ENCODE measurements at regions not wholly inside any gene's neighbourhood (a gene's known extent, or its start where the extent isn't known, plus 50 kb on each side); places are given as distances from the start of the nearest gene placed in this dataset.

DNA sequence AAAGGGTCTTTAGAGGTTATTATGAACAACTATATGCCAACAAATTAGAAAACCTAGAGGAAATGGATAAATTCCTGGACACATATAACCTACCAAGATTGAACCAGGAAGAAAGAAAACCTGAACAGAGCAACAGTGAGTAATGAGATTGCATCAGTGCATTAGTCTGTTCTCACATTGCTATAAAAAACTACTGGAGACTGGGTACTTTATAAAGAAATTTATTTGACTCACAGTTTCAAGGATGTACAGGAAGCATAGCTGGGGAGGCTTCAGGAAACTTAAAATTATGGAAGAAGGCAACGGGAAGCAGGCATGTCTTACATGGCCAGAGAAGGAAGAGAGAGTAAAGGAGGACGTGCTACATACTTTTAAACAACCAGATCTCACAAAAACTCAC lies 70.8 kb upstream of the GNAZ start:
- no peak for ATAC-seq
- DNase-seq (ENCODE audit: low read depth, low spot score), result no peak
- intact Hi-C loops (cut with micrococcal nuclease; ENCODE audit: unreplicated experiment) (no loop called here), in situ Hi-C loops (cut with HindIII; ENCODE audit: low pct_unique_long_range_greater_than_20kb, low sequenced_read_pairs) (no loop called here)
- BruUV-seq (replicated peaks), result no TSS peak
- H3K36me3 ChIP-seq (ENCODE audit: control insufficient read depth, insufficient read depth, low read length), result no peaks in the 10 kb centered on the region
- H3K9me3 ChIP-seq (ENCODE audit: control insufficient read depth, insufficient read depth, low read depth, low read length), result peaks cover 3% of the 10 kb centered on the region; the same call in 1 of the 2 replicates
- TF ChIP-seq TCF7L2 (IDR thresholded peaks at IDR 0.05; ENCODE audit: low read depth, low read length) (no peak), SIN3A (IDR thresholded peaks at IDR 0.05; ENCODE audit: borderline replicate concordance, insufficient read depth, low read depth, low read length) (no peak), POLR2AphosphoS5 (IDR thresholded peaks at IDR 0.05; ENCODE audit: low read depth, low read length) (no peak)
- TF ChIP-seq, protein P1, sequence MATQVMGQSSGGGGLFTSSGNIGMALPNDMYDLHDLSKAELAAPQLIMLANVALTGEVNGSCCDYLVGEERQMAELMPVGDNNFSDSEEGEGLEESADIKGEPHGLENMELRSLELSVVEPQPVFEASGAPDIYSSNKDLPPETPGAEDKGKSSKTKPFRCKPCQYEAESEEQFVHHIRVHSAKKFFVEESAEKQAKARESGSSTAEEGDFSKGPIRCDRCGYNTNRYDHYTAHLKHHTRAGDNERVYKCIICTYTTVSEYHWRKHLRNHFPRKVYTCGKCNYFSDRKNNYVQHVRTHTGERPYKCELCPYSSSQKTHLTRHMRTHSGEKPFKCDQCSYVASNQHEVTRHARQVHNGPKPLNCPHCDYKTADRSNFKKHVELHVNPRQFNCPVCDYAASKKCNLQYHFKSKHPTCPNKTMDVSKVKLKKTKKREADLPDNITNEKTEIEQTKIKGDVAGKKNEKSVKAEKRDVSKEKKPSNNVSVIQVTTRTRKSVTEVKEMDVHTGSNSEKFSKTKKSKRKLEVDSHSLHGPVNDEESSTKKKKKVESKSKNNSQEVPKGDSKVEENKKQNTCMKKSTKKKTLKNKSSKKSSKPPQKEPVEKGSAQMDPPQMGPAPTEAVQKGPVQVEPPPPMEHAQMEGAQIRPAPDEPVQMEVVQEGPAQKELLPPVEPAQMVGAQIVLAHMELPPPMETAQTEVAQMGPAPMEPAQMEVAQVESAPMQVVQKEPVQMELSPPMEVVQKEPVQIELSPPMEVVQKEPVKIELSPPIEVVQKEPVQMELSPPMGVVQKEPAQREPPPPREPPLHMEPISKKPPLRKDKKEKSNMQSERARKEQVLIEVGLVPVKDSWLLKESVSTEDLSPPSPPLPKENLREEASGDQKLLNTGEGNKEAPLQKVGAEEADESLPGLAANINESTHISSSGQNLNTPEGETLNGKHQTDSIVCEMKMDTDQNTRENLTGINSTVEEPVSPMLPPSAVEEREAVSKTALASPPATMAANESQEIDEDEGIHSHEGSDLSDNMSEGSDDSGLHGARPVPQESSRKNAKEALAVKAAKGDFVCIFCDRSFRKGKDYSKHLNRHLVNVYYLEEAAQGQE (IDR thresholded peaks at IDR 0.05; ENCODE audit: insufficient read depth in 1 of 2, low read depth in 2 of 2, low read length in 1 of 2), result no peak
- TF ChIP-seq, protein P2, sequence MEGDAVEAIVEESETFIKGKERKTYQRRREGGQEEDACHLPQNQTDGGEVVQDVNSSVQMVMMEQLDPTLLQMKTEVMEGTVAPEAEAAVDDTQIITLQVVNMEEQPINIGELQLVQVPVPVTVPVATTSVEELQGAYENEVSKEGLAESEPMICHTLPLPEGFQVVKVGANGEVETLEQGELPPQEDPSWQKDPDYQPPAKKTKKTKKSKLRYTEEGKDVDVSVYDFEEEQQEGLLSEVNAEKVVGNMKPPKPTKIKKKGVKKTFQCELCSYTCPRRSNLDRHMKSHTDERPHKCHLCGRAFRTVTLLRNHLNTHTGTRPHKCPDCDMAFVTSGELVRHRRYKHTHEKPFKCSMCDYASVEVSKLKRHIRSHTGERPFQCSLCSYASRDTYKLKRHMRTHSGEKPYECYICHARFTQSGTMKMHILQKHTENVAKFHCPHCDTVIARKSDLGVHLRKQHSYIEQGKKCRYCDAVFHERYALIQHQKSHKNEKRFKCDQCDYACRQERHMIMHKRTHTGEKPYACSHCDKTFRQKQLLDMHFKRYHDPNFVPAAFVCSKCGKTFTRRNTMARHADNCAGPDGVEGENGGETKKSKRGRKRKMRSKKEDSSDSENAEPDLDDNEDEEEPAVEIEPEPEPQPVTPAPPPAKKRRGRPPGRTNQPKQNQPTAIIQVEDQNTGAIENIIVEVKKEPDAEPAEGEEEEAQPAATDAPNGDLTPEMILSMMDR (IDR thresholded peaks at IDR 0.05), result no peak
- CTCF ChIA-PET, result interaction anchor here (0.6 kb wide), 1 partner anchor 291 kb away, joined by 4 read pairs; no protein-coding TSS in a partner anchor
- POLR2A ChIA-PET, result no interaction called here
- no peaks in the 10 kb centered on the region for H3K4me1 ChIP-seq (ENCODE audit: control insufficient read depth, insufficient read depth, low read length)
- H3K27ac ChIP-seq (ENCODE audit: low read length), result no peak overlapping the region
- H3K27me3 ChIP-seq (ENCODE audit: control insufficient read depth, insufficient read depth, low read length), result no peaks in the 10 kb centered on the region
- H3K4me3 ChIP-seq (ENCODE audit: low read depth in 2 of 2, low read length in 2 of 2), result no peak overlapping the region

DNA sequence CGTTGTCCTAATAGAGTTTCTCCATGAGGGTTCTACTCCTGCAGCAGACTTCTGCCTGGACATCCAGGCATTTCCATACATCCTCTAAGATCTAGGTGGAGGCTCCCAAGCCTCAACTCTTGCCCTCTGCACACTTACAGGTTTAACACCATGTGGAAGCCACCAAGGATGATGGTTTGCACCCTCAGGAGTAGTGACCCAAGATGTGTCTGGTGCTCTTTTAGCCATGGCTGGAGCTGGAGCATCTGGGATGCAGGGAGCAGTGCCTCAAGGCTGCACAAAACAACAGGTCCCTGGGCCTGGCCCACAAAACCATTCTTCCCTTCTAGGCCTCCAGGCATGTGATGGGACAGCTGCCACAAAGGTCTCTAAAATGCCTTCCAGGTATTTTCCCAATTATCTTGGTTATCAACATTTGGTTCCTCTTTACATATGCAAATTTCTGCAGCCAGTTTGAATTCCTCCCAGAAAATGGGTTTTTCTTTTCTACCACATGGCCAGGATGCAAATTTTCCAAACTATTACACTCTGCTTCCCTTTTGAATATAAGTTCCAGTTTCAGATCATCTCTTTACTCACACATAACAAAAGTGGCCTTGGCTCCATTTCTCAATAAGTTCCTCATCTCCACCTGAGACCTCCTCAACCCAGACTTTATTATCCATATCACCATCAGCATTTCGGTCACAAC lies 69.5 kb upstream of the GNAZ start:
- CTCF ChIA-PET, result no interaction called here
- H3K27ac ChIP-seq (ENCODE audit: low read length), result no peak overlapping the region
- ATAC-seq (no peak), DNase-seq (ENCODE audit: low read depth, low spot score) (no peak)
- POLR2A ChIA-PET, result no interaction called here
- H3K4me3 ChIP-seq (ENCODE audit: low read depth in 2 of 2, low read length in 2 of 2), result no peak overlapping the region
- in situ Hi-C loops (cut with HindIII; ENCODE audit: low pct_unique_long_range_greater_than_20kb, low sequenced_read_pairs), result no loop called here
- TF ChIP-seq TCF7L2 (IDR thresholded peaks at IDR 0.05; ENCODE audit: low read depth, low read length), result no peak
- TF ChIP-seq, protein P1 (IDR thresholded peaks at IDR 0.05; ENCODE audit: insufficient read depth in 1 of 2, low read depth in 2 of 2, low read length in 1 of 2), result no peak
- TF ChIP-seq, protein P2 (IDR thresholded peaks at IDR 0.05), result no peak
- no peak for TF ChIP-seq POLR2AphosphoS5 (IDR thresholded peaks at IDR 0.05; ENCODE audit: low read depth, low read length)
- TF ChIP-seq SIN3A (IDR thresholded peaks at IDR 0.05; ENCODE audit: borderline replicate concordance, insufficient read depth, low read depth, low read length), result no peak
- BruUV-seq (replicated peaks), result no TSS peak
- no peaks in the 10 kb centered on the region for H3K27me3 ChIP-seq (ENCODE audit: control insufficient read depth, insufficient read depth, low read length)
- intact Hi-C loops (cut with micrococcal nuclease; ENCODE audit: unreplicated experiment), result no loop called here
- H3K36me3 ChIP-seq (ENCODE audit: control insufficient read depth, insufficient read depth, low read length), result no peaks in the 10 kb centered on the region
- H3K9me3 ChIP-seq (ENCODE audit: control insufficient read depth, insufficient read depth, low read depth, low read length), result peaks cover 3% of the 10 kb centered on the region; the same call in 1 of the 2 replicates
- H3K4me1 ChIP-seq (ENCODE audit: control insufficient read depth, insufficient read depth, low read length), result no peaks in the 10 kb centered on the region
